K562 (cell line): ENCODE measurements at regions not wholly inside any gene's neighbourhood (a gene's known extent, or its start where the extent isn't known, plus 50 kb on each side); places are given as distances from the start of the nearest gene placed in this dataset.

Experiments
- DDX20 ChIP-seq: fragments of 450-650 bp; IDR thresholded peaks from 2 replicates; pipeline ENCODE4 v1.6.1; 2016; ENCODE audit warnings: missing genetic modification characterization, low read depth, mild to moderate bottlenecking, missing compliant biosample characterization, moderate library complexity
- ESRRA ChIP-seq: fragments of 450-650 bp; IDR thresholded peaks from 2 replicates; pipeline ENCODE4 v1.6.1; 2014; ENCODE audit warnings: low read depth, mild to moderate bottlenecking, moderate library complexity, borderline replicate concordance
- HDAC2 ChIP-seq: fragments of 450-650 bp; IDR thresholded peaks from 2 replicates; pipeline ENCODE4 v1.6.1; 2016; ENCODE audit warnings: mild to moderate bottlenecking
- MAFF ChIP-seq: IDR thresholded peaks from 2 replicates; pipeline ENCODE4 v1.6.1; 2012; ENCODE audit warnings: low read length, improper control_type of control experiment
- MAFG ChIP-seq: fragments of 450-650 bp; conservative IDR thresholded peaks from 2 replicates; pipeline ENCODE4 v1.6.1; 2016; ENCODE audit warnings: missing genetic modification characterization, missing compliant biosample characterization
- MTA3 ChIP-seq: fragments of 450-650 bp; formaldehyde crosslinking; IDR thresholded peaks from 2 replicates; pipeline ENCODE4 v1.6.1; 2017; ENCODE audit warnings: mild to moderate bottlenecking, borderline replicate concordance
- NBN ChIP-seq: fragments of 450-650 bp; IDR thresholded peaks from 2 replicates; pipeline ENCODE4 v1.6.1; 2016; ENCODE audit warnings: low read depth, mild to moderate bottlenecking
- NEUROD1 ChIP-seq: fragments of 150-350 bp; IDR thresholded peaks from 2 replicates; pipeline ENCODE4 v1.6.1; 2014; ENCODE audit warnings: borderline replicate concordance, low read length, low read depth; ENCODE audit not compliant: partially characterized antibody
- NR2C2 ChIP-seq, 2 experiments: fragments of 200-800 bp in 1 of 2; sonication (Bioruptor generic) in 1 of 2; sonication (generic) in 1 of 2; formaldehyde crosslinking in 1 of 2; IDR thresholded peaks; 2 replicates each; pipeline versions ENCODE4 v1.6.1 to v1.8.0; 2016 to 2022; ENCODE audit warnings: mild to moderate bottlenecking in 1 of 2, missing compliant biosample characterization in 1 of 2, missing genetic modification characterization in 1 of 2, missing genetic modification reagents in 1 of 2
- PBX2 ChIP-seq, 2 experiments: IDR thresholded peaks in 1 of 2; conservative IDR thresholded peaks in 1 of 2; 2 replicates each; pipeline ENCODE4 v1.6.1; 2016; ENCODE audit warnings: low read depth in 2 of 2, mild to moderate bottlenecking in 1 of 2, missing compliant biosample characterization in 1 of 2, missing genetic modification characterization in 1 of 2, moderate library complexity in 1 of 2
- POLR2AphosphoS5 ChIP-seq: IDR thresholded peaks from 2 replicates; pipeline ENCODE4 v1.6.1; 2011; ENCODE audit warnings: mild to moderate bottlenecking, low read depth, low read length, moderate library complexity; ENCODE audit not compliant: control insufficient read depth, insufficient read depth
- POLR2G ChIP-seq: fragments of 200-400 bp; formaldehyde crosslinking; IDR thresholded peaks from 2 replicates; pipeline ENCODE4 v1.6.1; 2017; ENCODE audit warnings: low read depth, mild to moderate bottlenecking, antibody characterized with exemption, low read length, moderate library complexity
- PREB ChIP-seq: sonication (generic); formaldehyde crosslinking; IDR thresholded peaks from 2 replicates; pipeline ENCODE4 v1.8.1; 2023; ENCODE audit warnings: mild to moderate bottlenecking, missing genetic modification reagents
- RCOR1 ChIP-seq, 2 experiments: IDR thresholded peaks; 2 replicates each; pipeline ENCODE4 v1.6.1; 2012; ENCODE audit warnings: low read depth in 2 of 2, low read length in 2 of 2, borderline replicate concordance in 1 of 2, improper control_type of control experiment in 1 of 2
- RHOXF2B ChIP-seq: fragments of 250-450 bp; sonication (Bioruptor Pico); conservative IDR thresholded peaks from 2 replicates; pipeline ENCODE4 v1.5.1; 2021
- SAP30 ChIP-seq: fragments of 200-600 bp; sonication (generic); IDR thresholded peaks from 2 replicates; pipeline ENCODE4 v1.6.1; 2012; ENCODE audit warnings: borderline replicate concordance, low read depth, mild to moderate bottlenecking, moderate library complexity, low read length, control low read depth, inconsistent platforms; ENCODE audit not compliant: insufficient read depth, poor library complexity, severe bottlenecking
- TEAD2 ChIP-seq: fragments of 450-650 bp; IDR thresholded peaks from 2 replicates; pipeline ENCODE4 v1.6.1; 2016; ENCODE audit warnings: missing genetic modification characterization, control low read depth, missing compliant biosample characterization
- ZNF175 ChIP-seq: fragments of 200-800 bp; sonication (Bioruptor generic); IDR thresholded peaks from 2 replicates; pipeline ENCODE4 v1.6.1; 2016; ENCODE audit warnings: low read depth, mild to moderate bottlenecking, missing genetic modification characterization, missing compliant biosample characterization
- ZNF239 ChIP-seq: fragments of 250-450 bp; sonication (Bioruptor Pico); IDR thresholded peaks from 2 replicates; pipeline ENCODE4 v1.4.0; 2020; ENCODE audit warnings: mild to moderate bottlenecking
- ZNF347 ChIP-seq: fragments of 450-650 bp; formaldehyde crosslinking; IDR thresholded peaks from 2 replicates; pipeline ENCODE4 v1.4.0; 2020; ENCODE audit warnings: low read depth, mild to moderate bottlenecking, moderate library complexity
- ZNF589 ChIP-seq: fragments of 200-800 bp; sonication (Bioruptor generic); IDR thresholded peaks from 2 replicates; pipeline ENCODE4 v1.6.1; 2016; ENCODE audit warnings: low read depth, missing genetic modification characterization, missing compliant biosample characterization
- ZNF717 ChIP-seq: fragments of 250-450 bp; sonication (Bioruptor Pico); IDR thresholded peaks from 2 replicates; pipeline ENCODE4 v1.5.0; 2021
- TF ChIP-seq, protein P1 (sequence below): fragments of 250-450 bp; sonication (Bioruptor Pico); IDR thresholded peaks from 2 replicates; pipeline ENCODE4 v1.8.0; 2022; ENCODE audit warnings: moderate library complexity, mild to moderate bottlenecking, inconsistent platforms

DNA sequence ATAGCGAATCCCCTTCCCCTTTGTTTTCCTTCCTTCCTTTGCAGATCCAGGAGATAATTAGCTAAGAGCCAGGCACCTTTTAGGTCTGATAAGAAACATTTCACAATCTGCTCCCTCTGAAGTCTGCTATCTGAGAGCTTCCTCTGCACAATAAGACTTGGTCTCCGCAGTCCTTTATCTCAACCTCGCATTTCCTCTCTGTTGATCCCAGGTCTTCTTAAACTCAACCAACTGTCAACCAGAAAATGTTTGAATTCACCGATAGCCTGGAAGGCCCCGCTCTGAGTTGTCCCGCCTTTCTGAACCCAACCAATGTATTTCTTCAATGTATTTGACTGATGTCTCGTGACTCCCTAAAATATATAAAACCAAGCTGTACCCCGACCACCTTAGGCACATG lies 78.4 kb upstream of the CTDP1 start (continued):
- TF ChIP-seq POLR2AphosphoS5 (peak; percentile 91), RHOXF2B (CRISPR knock-in tag) (no peak), POLR2G (no peak), ESRRA (peak; percentile 44; the same call in 1 of the 2 replicates), MTA3 (no peak), NR2C2 (CRISPR knock-in tag; IDR thresholded peaks at IDR 0.05) (no peak), NR2C2 (tag; IDR thresholded peaks at IDR 0.05) (no peak), MAFF (no peak), ZNF347 (no peak), SAP30 (no peak), PBX2 (CRISPR knock-in tag; IDR thresholded peaks at IDR 0.05; ENCODE audit: low read depth) (no peak), PBX2 (tag; conservative IDR thresholded peaks at IDR 0.05; ENCODE audit: low read depth) (peak; percentile 59), TEAD2 (no peak), NBN (peak; percentile 72; the same call in 1 of the 2 replicates), RCOR1 (IDR thresholded peaks at IDR 0.05; ENCODE audit: borderline replicate concordance in 1 of 2, low read depth in 2 of 2, low read length in 2 of 2) (peak in 1 of 2 experiments; percentile 86; a peak in 3 of 4 replicates), NEUROD1 (no peak), MAFG (tag) (no peak), ZNF239 (no peak), HDAC2 (peak; percentile 70), DDX20 (tag) (no peak), ZNF175 (0 out of 2 replicates have a peak, but pooled peaks have one; percentile 43), PREB (CRISPR knock-in tag) (no peak), ZNF589 (no peak), ZNF717 (CRISPR knock-in tag) (no peak)
- TF ChIP-seq, protein P1, sequence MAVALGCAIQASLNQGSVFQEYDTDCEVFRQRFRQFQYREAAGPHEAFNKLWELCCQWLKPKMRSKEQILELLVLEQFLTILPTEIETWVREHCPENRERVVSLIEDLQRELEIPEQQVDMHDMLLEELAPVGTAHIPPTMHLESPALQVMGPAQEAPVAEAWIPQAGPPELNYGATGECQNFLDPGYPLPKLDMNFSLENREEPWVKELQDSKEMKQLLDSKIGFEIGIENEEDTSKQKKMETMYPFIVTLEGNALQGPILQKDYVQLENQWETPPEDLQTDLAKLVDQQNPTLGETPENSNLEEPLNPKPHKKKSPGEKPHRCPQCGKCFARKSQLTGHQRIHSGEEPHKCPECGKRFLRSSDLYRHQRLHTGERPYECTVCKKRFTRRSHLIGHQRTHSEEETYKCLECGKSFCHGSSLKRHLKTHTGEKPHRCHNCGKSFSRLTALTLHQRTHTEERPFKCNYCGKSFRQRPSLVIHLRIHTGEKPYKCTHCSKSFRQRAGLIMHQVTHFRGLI (CRISPR knock-in tag) = no peak
